CD4-positive, alpha-beta T cell (primary cell): ENCODE measurements at regions not wholly inside any gene's neighbourhood (a gene's known extent, or its start where the extent isn't known, plus 50 kb on each side); places are given as distances from the start of the nearest gene placed in this dataset.

ENCODE experiments used
- ATAC-seq: fragments of 200-7000 bp; cut with Tn5 transposase; one replicate; pipeline ENCODE4 v1.10.0; 2022; ENCODE audit warnings: mild to moderate bottlenecking; ENCODE audit not compliant: poor library complexity
- CTCF ChIA-PET: fragments of 350-600 bp; sonication (Branson Sonifier 250); formaldehyde crosslinking; loops from one replicate; lab custom pipeline; 2021; ENCODE audit warnings: antibody characterized with exemption, inconsistent platforms; lab: Charles Lee
- POLR2A ChIA-PET: fragments of 350-600 bp; sonication (Branson Sonifier 250); formaldehyde crosslinking; loops from one replicate; lab custom pipeline; 2021; ENCODE audit warnings: antibody characterized with exemption, inconsistent platforms; lab: Charles Lee
- DNase-seq, 14 experiments: peaks; one replicate each; pipeline ENCODE4 v3.0.0-alpha.2; 2013 to 2020; ENCODE audit warnings: mixed read lengths in 2 of 14
- H3K27ac ChIP-seq, 2 donors: one replicate each; pipeline versions ENCODE4 v1.5.1 to v1.7.0; 2013; ENCODE audit warnings: low read length in 2 of 2, low read depth in 1 of 2, mild to moderate bottlenecking in 1 of 2
- H3K27me3 ChIP-seq, 2 experiments: 1 replicate in 1 of 2; 2 replicates in 1 of 2; pipeline versions ENCODE4 v1.6.1 to v1.7.0; 2013; ENCODE audit warnings: low read length in 2 of 2, control low read depth in 1 of 2, mild to moderate bottlenecking in 1 of 2, moderate library complexity in 1 of 2; ENCODE audit not compliant: insufficient read depth in 2 of 2, control insufficient read depth in 1 of 2
- H3K36me3 ChIP-seq: one replicate; pipeline ENCODE4 v1.6.1; 2013; ENCODE audit warnings: low read length, control low read depth; ENCODE audit not compliant: insufficient read depth
- H3K4me1 ChIP-seq: one replicate; pipeline ENCODE4 v1.6.1; 2013; ENCODE audit warnings: low read length, control low read depth; ENCODE audit not compliant: insufficient read depth
- H3K4me3 ChIP-seq: one replicate; pipeline ENCODE4 v1.5.1; 2013; ENCODE audit warnings: mild to moderate bottlenecking, low read length, moderate library complexity
- H3K9me3 ChIP-seq, 2 experiments: 1 replicate in 1 of 2; 2 replicates in 1 of 2; pipeline versions ENCODE4 v1.6.1 to v1.7.0; 2013; ENCODE audit warnings: low read length in 2 of 2, mild to moderate bottlenecking in 2 of 2, control low read depth in 1 of 2, moderate library complexity in 1 of 2; ENCODE audit not compliant: control insufficient read depth in 1 of 2, insufficient read depth in 1 of 2
- H3K27ac Mint-ChIP-seq: one replicate; pipeline ENCODE4 v1.8.0; 2020; ENCODE audit warnings: mixed read lengths
- H3K27me3 Mint-ChIP-seq: one replicate; pipeline ENCODE4 v1.8.0; 2021; ENCODE audit warnings: mixed read lengths
- H3K36me3 Mint-ChIP-seq: one replicate; pipeline ENCODE4 v1.8.0; 2021; ENCODE audit warnings: low read depth, mixed read lengths
- H3K4me1 Mint-ChIP-seq: one replicate; pipeline ENCODE4 v1.8.0; 2021; ENCODE audit warnings: low read depth, mixed read lengths
- H3K4me3 Mint-ChIP-seq: one replicate; pipeline ENCODE4 v1.8.0; 2020; ENCODE audit warnings: mild to moderate bottlenecking, mixed read lengths
- H3K9me3 Mint-ChIP-seq: one replicate; pipeline ENCODE4 v1.8.0; 2020; ENCODE audit warnings: mixed read lengths
- CTCF ChIP-seq: fragments of 200-600 bp; IDR thresholded peaks from one replicate; pipeline ENCODE4 v1.8.0; 2022; ENCODE audit warnings: antibody characterized with exemption, mild to moderate bottlenecking
- intact Hi-C, 2 experiments: fragments of 100-400 bp; cut with DNase I in 1 of 2; cut with micrococcal nuclease in 1 of 2; formaldehyde crosslinking; loops; one replicate each; pipeline versions ENCODE4 v1.15.1 to v1.9.0; 2023 to 2025; cut with DNase I, micrococcal nuclease

- Mint-ChIP-seq H3K27ac (no peak overlapping the region), H3K36me3 (no peaks in the 10 kb centered on the region), H3K27me3 (peaks cover 38% of the 10 kb centered on the region), H3K4me1 (no peaks in the 10 kb centered on the region), H3K4me3 (no peak overlapping the region), H3K9me3 (no peaks in the 10 kb centered on the region)
- ChIA-PET POLR2A (no interaction called here), CTCF (no interaction called here)
- H3K36me3 ChIP-seq = no peaks in the 10 kb centered on the region
- intact Hi-C loops = no loop called here
- no peaks in the 10 kb centered on the region for H3K9me3 ChIP-seq
- no peaks in the 10 kb centered on the region for H3K4me1 ChIP-seq
- DNase-seq (no peak), ATAC-seq (no peak)
- TF ChIP-seq CTCF = no peak
- no peak overlapping the region for H3K4me3 ChIP-seq
- no peak overlapping the region for H3K27ac ChIP-seq
- peaks cover 3 to 4% of the 10 kb centered on the region in 2 experiments for H3K27me3 ChIP-seq
Observed at GRCh38 chr4:55272102-55272501, 73.9 kb upstream of the SRD5A3 start.

GRCh38 chr4:55272589-55272988, 73.5 kb upstream of the SRD5A3 start:
- ChIA-PET POLR2A (no interaction called here), CTCF (interaction anchor here (0.5 kb wide), 1 partner anchor 595 kb away, joined by 3 read pairs; no protein-coding TSS in a partner anchor)
- Mint-ChIP-seq H3K27me3 (peaks cover 36% of the 10 kb centered on the region), H3K36me3 (no peaks in the 10 kb centered on the region), H3K9me3 (no peaks in the 10 kb centered on the region), H3K4me3 (no peak overlapping the region), H3K4me1 (no peaks in the 10 kb centered on the region), H3K27ac (no peak overlapping the region)
- Histone ChIP-seq H3K4me3 (no peak overlapping the region), H3K36me3 (no peaks in the 10 kb centered on the region), H3K9me3 (no peaks in the 10 kb centered on the region), H3K27me3 (peaks cover 3 to 4% of the 10 kb centered on the region in 2 experiments), H3K4me1 (no peaks in the 10 kb centered on the region), H3K27ac (no peak overlapping the region)
- no peak for DNase-seq
- intact Hi-C loops = no loop called here
- TF ChIP-seq CTCF = no peak
- ATAC-seq = no peak

GRCh38 chr4:55277011-55277410, 69.0 kb upstream of the SRD5A3 start:
- ChIA-PET POLR2A (no interaction called here), CTCF (no interaction called here)
- H3K9me3 ChIP-seq = peaks cover 0 to 3% of the 10 kb centered on the region in 2 experiments
- ATAC-seq (no peak), DNase-seq (no peak)
- Mint-ChIP-seq H3K27me3 (peaks cover 21% of the 10 kb centered on the region), H3K36me3 (no peaks in the 10 kb centered on the region), H3K4me3 (no peak overlapping the region), H3K4me1 (no peaks in the 10 kb centered on the region), H3K27ac (no peak overlapping the region), H3K9me3 (peaks cover 4% of the 10 kb centered on the region)
- H3K27ac ChIP-seq = no peak overlapping the region
- H3K4me1 ChIP-seq = no peaks in the 10 kb centered on the region
- H3K36me3 ChIP-seq = no peaks in the 10 kb centered on the region
- intact Hi-C loops = no loop called here
- no peak for TF ChIP-seq CTCF
- H3K27me3 ChIP-seq = peaks cover 0 to 4% of the 10 kb centered on the region in 2 experiments
- no peak overlapping the region for H3K4me3 ChIP-seq
